ENCODE measurements at regions not wholly inside any gene's neighbourhood (a gene's known extent, or its start where the extent isn't known, plus 50 kb on each side); places are given as distances from the start of the nearest gene placed in this dataset.

GRCh38 chr21:32216293-32216692 is 62.6 kb downstream of the MIS18A start:
- no peak for DNase-seq (ENCODE audit: extremely low read depth, low read depth)
- TF ChIP-seq, protein P1, sequence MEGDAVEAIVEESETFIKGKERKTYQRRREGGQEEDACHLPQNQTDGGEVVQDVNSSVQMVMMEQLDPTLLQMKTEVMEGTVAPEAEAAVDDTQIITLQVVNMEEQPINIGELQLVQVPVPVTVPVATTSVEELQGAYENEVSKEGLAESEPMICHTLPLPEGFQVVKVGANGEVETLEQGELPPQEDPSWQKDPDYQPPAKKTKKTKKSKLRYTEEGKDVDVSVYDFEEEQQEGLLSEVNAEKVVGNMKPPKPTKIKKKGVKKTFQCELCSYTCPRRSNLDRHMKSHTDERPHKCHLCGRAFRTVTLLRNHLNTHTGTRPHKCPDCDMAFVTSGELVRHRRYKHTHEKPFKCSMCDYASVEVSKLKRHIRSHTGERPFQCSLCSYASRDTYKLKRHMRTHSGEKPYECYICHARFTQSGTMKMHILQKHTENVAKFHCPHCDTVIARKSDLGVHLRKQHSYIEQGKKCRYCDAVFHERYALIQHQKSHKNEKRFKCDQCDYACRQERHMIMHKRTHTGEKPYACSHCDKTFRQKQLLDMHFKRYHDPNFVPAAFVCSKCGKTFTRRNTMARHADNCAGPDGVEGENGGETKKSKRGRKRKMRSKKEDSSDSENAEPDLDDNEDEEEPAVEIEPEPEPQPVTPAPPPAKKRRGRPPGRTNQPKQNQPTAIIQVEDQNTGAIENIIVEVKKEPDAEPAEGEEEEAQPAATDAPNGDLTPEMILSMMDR (IDR thresholded peaks at IDR 0.05; ENCODE audit: low read depth, low read length), result no peak

DNA sequence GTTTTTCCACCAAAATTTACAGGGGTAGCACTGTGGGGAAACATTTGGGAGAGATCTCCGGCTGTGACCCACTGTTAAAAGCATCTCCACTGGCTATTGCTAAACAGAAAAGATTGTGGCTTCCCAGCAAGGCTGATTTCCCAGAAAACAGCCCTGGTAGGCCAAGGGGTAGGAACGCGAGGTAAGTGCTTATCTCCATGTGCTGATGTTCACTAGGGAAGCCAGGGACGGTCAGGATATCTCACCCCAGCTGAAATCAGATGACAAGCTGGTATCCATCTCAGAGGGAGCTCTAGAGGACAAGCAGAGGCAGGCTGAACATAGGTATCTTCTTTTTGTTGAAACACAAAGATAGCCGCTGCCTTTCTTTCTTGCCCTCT is 63.6 kb downstream of the MIS18A start:
- TF ChIP-seq, protein P1 (IDR thresholded peaks at IDR 0.05; ENCODE audit: low read depth, low read length), result no peak

DNA sequence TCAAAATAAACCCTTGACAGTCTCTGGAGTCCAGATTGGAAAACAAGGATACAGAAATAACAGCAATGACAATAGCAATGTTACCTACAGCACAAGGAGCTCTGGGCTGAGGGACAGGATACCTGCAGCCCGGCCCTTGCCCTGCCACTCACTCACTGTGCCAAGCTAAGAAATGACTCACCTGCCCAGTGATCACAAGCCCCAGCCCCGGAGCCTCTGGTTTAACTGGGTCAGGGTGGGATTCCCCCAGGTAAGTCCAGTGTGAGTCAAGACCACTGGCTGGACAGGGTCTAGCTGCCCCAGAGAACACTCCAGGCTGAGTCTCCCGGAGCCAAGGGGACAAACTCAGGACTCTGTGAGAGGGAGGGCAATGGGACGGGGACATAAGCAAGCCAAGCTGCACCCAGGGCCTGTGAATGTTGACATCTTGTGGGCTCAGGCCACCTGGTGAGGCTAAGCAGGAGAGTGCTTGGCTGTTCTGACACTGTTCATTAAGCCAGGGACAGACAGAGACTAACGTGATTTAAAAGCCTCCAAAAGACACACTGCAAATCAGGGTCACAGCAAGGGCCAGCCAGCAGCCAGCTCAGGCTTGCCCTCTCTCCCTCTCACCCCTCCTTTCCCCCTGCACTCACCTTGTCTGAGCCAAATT is 64.1 kb downstream of the MIS18A start:
- TF ChIP-seq, protein P1 (IDR thresholded peaks at IDR 0.05; ENCODE audit: low read depth, low read length), result no peak
- no peak for DNase-seq (ENCODE audit: extremely low read depth, low read depth)

More for the DNA sequence above, 63.6 kb downstream of the MIS18A start:
- DNase-seq (ENCODE audit: extremely low read depth, low read depth), result no peak

DNA sequence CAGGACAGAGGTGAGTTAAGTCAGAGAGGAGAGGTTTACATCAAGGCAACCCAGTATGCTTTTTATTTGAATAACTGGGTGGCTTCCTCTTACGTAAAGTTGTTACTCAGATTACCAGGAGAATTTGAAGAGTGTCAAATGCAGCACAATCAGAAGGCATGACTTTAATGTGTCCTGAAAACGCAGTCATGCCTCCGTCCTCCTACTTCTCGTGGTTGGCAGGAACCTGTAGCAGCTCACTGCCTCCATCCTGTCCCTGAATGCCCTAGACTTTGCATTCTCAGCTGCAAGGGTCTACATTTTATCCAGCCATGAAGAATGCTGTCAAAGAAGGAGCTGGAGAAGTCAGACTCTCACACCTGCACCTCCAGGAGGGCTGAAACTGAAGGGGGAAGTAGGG is 66.7 kb downstream of the MIS18A start:
- no peak for DNase-seq (ENCODE audit: extremely low read depth, low read depth)
- TF ChIP-seq, protein P1 (IDR thresholded peaks at IDR 0.05; ENCODE audit: low read depth, low read length), result no peak

- TF ChIP-seq, protein P1 (IDR thresholded peaks at IDR 0.05; ENCODE audit: low read depth, low read length), result no peak
- no peak for DNase-seq (ENCODE audit: extremely low read depth, low read depth)
These were observed 67.5 kb downstream of the MIS18A start for GRCh38 chr21:32211306-32211705.

- no peak for DNase-seq (ENCODE audit: extremely low read depth, low read depth)
- TF ChIP-seq, protein P1 (IDR thresholded peaks at IDR 0.05; ENCODE audit: low read depth, low read length), result no peak
These were observed 69.3 kb downstream of the MIS18A start for GRCh38 chr21:32209580-32209979.

DNA sequence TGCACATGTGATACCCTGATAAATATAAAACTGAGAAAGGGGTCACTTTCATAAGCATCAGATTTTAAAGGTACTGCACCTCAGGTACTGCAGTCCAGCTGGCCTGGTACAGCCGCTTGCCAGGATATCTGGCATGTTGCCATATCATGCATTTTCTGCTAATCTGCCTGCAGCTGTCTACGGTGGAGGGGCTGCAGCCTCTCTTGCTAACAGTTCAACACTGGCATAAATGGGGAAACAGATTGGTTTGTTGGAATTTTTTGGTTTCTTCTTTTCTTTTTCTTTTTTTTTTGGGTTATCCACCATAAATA is 71.5 kb downstream of the MIS18A start:
- TF ChIP-seq, protein P1 (IDR thresholded peaks at IDR 0.05; ENCODE audit: low read depth, low read length), result no peak
- DNase-seq (ENCODE audit: extremely low read depth, low read depth), result no peak

Measured in AG09319 (cell line).